IMR-90 (cell line): ENCODE measurements at regions not wholly inside any gene's neighbourhood (a gene's known extent, or its start where the extent isn't known, plus 50 kb on each side); places are given as distances from the start of the nearest gene placed in this dataset.

Experiments used
- ATAC-seq: fragments of 200-7000 bp; cut with Tn5 transposase; 2 replicates; pipeline ENCODE4 v1.9.1; 2020; ENCODE audit warnings: low read depth, mild to moderate bottlenecking, moderate library complexity
- BruUV-seq: library from RNA; stranded (reverse); fragments of 400-500 nt; replicated peaks from 2 replicates; lab custom pipeline; 2021; lab: Mats Ljungman, UMichigan
- CTCF ChIA-PET: fragments of 300-600 bp; formaldehyde crosslinking; extraction: SDS; loops from one replicate; lab custom pipeline; 2021; ENCODE audit warnings: antibody characterized with exemption; lab: Yijun Ruan, JAX
- POLR2A ChIA-PET: fragments of 300-600 bp; sonication (Branson Sonifier 250); formaldehyde crosslinking; loops from one replicate; lab custom pipeline; 2022; ENCODE audit warnings: antibody characterized with exemption; ENCODE audit not compliant: unreplicated experiment; lab: Charles Lee
- DNase-seq: peaks from one replicate; pipeline ENCODE4 v3.0.0; 2013
- H2AFZ ChIP-seq: replicated peaks from 2 replicates; pipeline ENCODE3; 2013; ENCODE audit warnings: low read length, mild to moderate bottlenecking; ENCODE audit not compliant: poor library complexity
- H2AK5ac ChIP-seq: 2 replicates; pipeline ENCODE4 v1.6.1; 2013; ENCODE audit warnings: low read depth, low read length, inconsistent platforms
- H2AK9ac ChIP-seq: replicated peaks from 2 replicates; pipeline ENCODE3; 2013; ENCODE audit warnings: mild to moderate bottlenecking, low read depth, low read length, moderate library complexity; ENCODE audit not compliant: poor library complexity
- H2BK120ac ChIP-seq: 2 replicates; pipeline ENCODE4 v1.6.1; 2013; ENCODE audit warnings: low read depth, low read length, inconsistent platforms
- H2BK15ac ChIP-seq: 3 replicates; pipeline ENCODE4 v1.6.1; 2013; ENCODE audit warnings: low read depth, low read length, inconsistent platforms
- H2BK20ac ChIP-seq: 2 replicates; pipeline ENCODE4 v1.6.1; 2013; ENCODE audit warnings: low read depth, mild to moderate bottlenecking, inconsistent platforms, low read length, moderate library complexity
- H2BK5ac ChIP-seq: 2 replicates; pipeline ENCODE4 v1.6.1; 2013; ENCODE audit warnings: mild to moderate bottlenecking, low read depth, low read length, inconsistent platforms; ENCODE audit not compliant: poor library complexity, severe bottlenecking
- H3K14ac ChIP-seq: replicated peaks from 2 replicates; pipeline ENCODE4 v1.6.1; 2013; ENCODE audit warnings: low read depth, low read length, inconsistent platforms
- H3K18ac ChIP-seq: 2 replicates; pipeline ENCODE4 v1.6.1; 2013; ENCODE audit warnings: low read depth, low read length, control low read depth
- H3K23ac ChIP-seq: 2 replicates; pipeline ENCODE4 v1.6.1; 2013; ENCODE audit warnings: low read depth, low read length, inconsistent platforms
- H3K27ac ChIP-seq: 2 replicates; pipeline ENCODE4 v1.5.1; 2013; ENCODE audit warnings: mild to moderate bottlenecking, control low read depth, low read length; ENCODE audit not compliant: insufficient read depth
- H3K27me3 ChIP-seq: 2 replicates; pipeline ENCODE4 v1.6.1; 2013; ENCODE audit warnings: low read length; ENCODE audit not compliant: control insufficient read depth, insufficient read depth
- H3K36me3 ChIP-seq: 2 replicates; pipeline ENCODE4 v1.6.1; 2013; ENCODE audit warnings: low read length, mixed read lengths; ENCODE audit not compliant: control insufficient read depth, insufficient read depth
- H3K4ac ChIP-seq: 2 replicates; pipeline ENCODE4 v1.6.1; 2013; ENCODE audit warnings: low read depth, low read length, inconsistent platforms
- H3K4me1 ChIP-seq: 2 replicates; pipeline ENCODE4 v1.6.1; 2013; ENCODE audit warnings: low read length, mixed read lengths; ENCODE audit not compliant: control insufficient read depth, insufficient read depth
- H3K4me2 ChIP-seq: 2 replicates; pipeline ENCODE4 v1.6.1; 2013; ENCODE audit warnings: low read depth, mild to moderate bottlenecking, control low read depth, low read length, moderate library complexity
- H3K4me3 ChIP-seq: 2 replicates; pipeline ENCODE4 v1.5.1; 2013; ENCODE audit warnings: low read depth, mild to moderate bottlenecking, control low read depth, low read length, moderate library complexity; ENCODE audit not compliant: insufficient read depth
- H3K56ac ChIP-seq: 2 replicates; pipeline ENCODE4 v1.6.1; 2013; ENCODE audit warnings: low read length, inconsistent platforms; ENCODE audit not compliant: insufficient read depth; ENCODE audit errors: extremely low read depth
- H3K79me1 ChIP-seq, 2 experiments: 2 replicates each; pipeline ENCODE4 v1.6.1; 2013; ENCODE audit warnings: low read length in 2 of 2, inconsistent platforms in 1 of 2, low read depth in 1 of 2
- H3K9ac ChIP-seq: 2 replicates; pipeline ENCODE4 v1.6.1; 2013; ENCODE audit warnings: low read depth, low read length, control low read depth
- H3K9me1 ChIP-seq: 2 replicates; pipeline ENCODE4 v1.6.1; 2013; ENCODE audit warnings: low read length, inconsistent platforms; ENCODE audit not compliant: insufficient read depth
- H3K9me3 ChIP-seq: 2 replicates; pipeline ENCODE4 v1.6.1; 2013; ENCODE audit warnings: low read length; ENCODE audit not compliant: control insufficient read depth, insufficient read depth
- H4K20me1 ChIP-seq: 2 replicates; pipeline ENCODE4 v1.6.1; 2013; ENCODE audit warnings: low read length, inconsistent platforms; ENCODE audit not compliant: insufficient read depth
- H4K5ac ChIP-seq: 2 replicates; pipeline ENCODE4 v1.6.1; 2013; ENCODE audit warnings: mild to moderate bottlenecking, low read depth, low read length, control low read depth
- H4K8ac ChIP-seq, 2 experiments: 2 replicates each; pipeline ENCODE4 v1.6.1; 2013; ENCODE audit warnings: low read depth in 2 of 2, low read length in 2 of 2, control low read depth in 1 of 2, inconsistent platforms in 1 of 2
- H4K91ac ChIP-seq: 2 replicates; pipeline ENCODE4 v1.6.1; 2013; ENCODE audit warnings: low read depth, low read length, inconsistent platforms; ENCODE audit not compliant: insufficient read depth
- BHLHE40 ChIP-seq: fragments of 150-350 bp; IDR thresholded peaks from 2 replicates; pipeline ENCODE4 v1.6.1; 2016; ENCODE audit warnings: mild to moderate bottlenecking, low read depth, low read length
- CEBPB ChIP-seq: IDR thresholded peaks from 2 replicates; pipeline ENCODE4 v1.6.1; 2012; ENCODE audit warnings: low read depth, low read length, improper control_type of control experiment
- CHD1 ChIP-seq: IDR thresholded peaks from 2 replicates; pipeline ENCODE4 v1.6.1; 2012; ENCODE audit warnings: low read depth, low read length, improper control_type of control experiment
- MAFK ChIP-seq: IDR thresholded peaks from 2 replicates; pipeline ENCODE4 v1.6.1; 2012; ENCODE audit warnings: low read depth, low read length, improper control_type of control experiment
- MAZ ChIP-seq: IDR thresholded peaks from 2 replicates; pipeline ENCODE4 v1.6.1; 2012; ENCODE audit warnings: low read depth, mild to moderate bottlenecking, low read length, improper control_type of control experiment, moderate library complexity, borderline replicate concordance
- MXI1 ChIP-seq: IDR thresholded peaks from 2 replicates; pipeline ENCODE4 v1.6.1; 2012; ENCODE audit warnings: low read depth, mild to moderate bottlenecking, low read length, moderate library complexity, borderline replicate concordance
- NFE2L2 ChIP-seq: fragments of 150-350 bp; IDR thresholded peaks from 2 replicates; pipeline ENCODE4 v1.6.1; 2016; ENCODE audit warnings: low read depth, mild to moderate bottlenecking, low read length
- POLR2A ChIP-seq: IDR thresholded peaks from 2 replicates; pipeline ENCODE4 v1.6.1; 2012; ENCODE audit warnings: mild to moderate bottlenecking, low read depth, low read length
- RAD21 ChIP-seq: IDR thresholded peaks from 2 replicates; pipeline ENCODE4 v1.6.1; 2012; ENCODE audit warnings: low read length, improper control_type of control experiment
- RCOR1 ChIP-seq: IDR thresholded peaks from 2 replicates; pipeline ENCODE4 v1.6.1; 2012; ENCODE audit warnings: mild to moderate bottlenecking, low read length, improper control_type of control experiment; ENCODE audit not compliant: insufficient replicate concordance
- RFX5 ChIP-seq: IDR thresholded peaks from 2 replicates; pipeline ENCODE4 v1.8.0; 2012; ENCODE audit warnings: low read depth, mild to moderate bottlenecking, low read length, moderate library complexity
- SMC3 ChIP-seq: fragments of 150-350 bp; IDR thresholded peaks from 2 replicates; pipeline ENCODE4 v1.6.1; 2016; ENCODE audit warnings: low read depth, mild to moderate bottlenecking, antibody characterized with exemption, low read length, moderate library complexity
- WGBS, 2 experiments: methylation state at CpG; one replicate each; pipeline versions ENCODE4 v1.1.5 to v1.1.7; 2013; ENCODE audit warnings: missing lambda C conversion rate in 2 of 2; ENCODE audit not compliant: insufficient read length in 1 of 2; ENCODE audit errors: extremely low coverage in 2 of 2; 5-methylcytosine and 5-hydroxymethylcytosine counted together
- dilution Hi-C: fragments of 300-500 bp; cut with HindIII; formaldehyde crosslinking; loops from one replicate; pipeline ENCODE4 v1.14.3; 2018; ENCODE audit warnings: low sequenced_read_pairs; ENCODE audit not compliant: unreplicated experiment
- in situ Hi-C: fragments of 300-500 bp; cut with MboI; formaldehyde crosslinking; loops from 3 replicates; pipeline ENCODE4 v1.14.3; 2019; ENCODE audit warnings: low sequenced_read_pairs, inconsistent platforms, mixed read lengths
- intact Hi-C: fragments of 100-400 bp; cut with micrococcal nuclease; formaldehyde crosslinking; loops from 2 replicates; pipeline ENCODE4 v1.10.0; 2022
- TF ChIP-seq, protein P1 (sequence below): conservative IDR thresholded peaks from 2 replicates; pipeline ENCODE4 v1.5.1; 2012; ENCODE audit warnings: mild to moderate bottlenecking, low read depth, low read length, improper control_type of control experiment
- TF ChIP-seq, protein P2 (sequence below): fragments of 150-350 bp; IDR thresholded peaks from 2 replicates; pipeline ENCODE4 v1.6.1; 2016; ENCODE audit warnings: low read depth, mild to moderate bottlenecking, low read length, moderate library complexity, borderline replicate concordance
- TF ChIP-seq, protein P3 (sequence below): fragments of 150-350 bp; IDR thresholded peaks from 2 replicates; pipeline ENCODE4 v1.6.1; 2017; ENCODE audit warnings: mild to moderate bottlenecking, antibody characterized with exemption, low read length, low read depth

GRCh38 chr1:245023222-245023621, 131.6 kb upstream of the KIF26B start:
- no peak overlapping the region for H3K4me2 ChIP-seq
- no peak overlapping the region for H3K14ac ChIP-seq
- WGBS, 2 experiments: no CpG with 5 or more reads among the region's 2 CpGs
- CTCF ChIA-PET: no interaction called here
- intact Hi-C loops (no loop called here), in situ Hi-C loops (no loop called here), dilution Hi-C loops (no loop called here)
- POLR2A ChIA-PET: no interaction called here
- H4K20me1 ChIP-seq: no peaks in the 10 kb centered on the region
- no peaks in the 10 kb centered on the region for H3K79me1 ChIP-seq
- no peak overlapping the region for H3K9ac ChIP-seq
- no peak overlapping the region for H3K4me3 ChIP-seq
- H4K5ac ChIP-seq: no peak overlapping the region
- 0 out of 2 replicates have a peak, but pooled peaks cover 3% of the 10 kb centered on the region for H3K9me1 ChIP-seq
- ATAC-seq (no peak), DNase-seq (no peak)
- H2BK120ac ChIP-seq: no peak overlapping the region
- H3K18ac ChIP-seq: no peak overlapping the region
- H3K36me3 ChIP-seq: no peaks in the 10 kb centered on the region
- H2BK15ac ChIP-seq: no peak overlapping the region
- no peaks in the 10 kb centered on the region for H3K9me3 ChIP-seq
- no peak overlapping the region for H2AK5ac ChIP-seq
- H2BK5ac ChIP-seq: no peak overlapping the region
- H3K27me3 ChIP-seq: no peaks in the 10 kb centered on the region
- no peak overlapping the region for H4K8ac ChIP-seq
- no peak overlapping the region for H3K56ac ChIP-seq
- H4K91ac ChIP-seq: no peak overlapping the region
- no peak overlapping the region for H2AFZ ChIP-seq
- no TSS peak for BruUV-seq
- no peaks in the 10 kb centered on the region for H3K4me1 ChIP-seq
- no peak overlapping the region for H3K27ac ChIP-seq
- H3K23ac ChIP-seq: no peak overlapping the region
- H3K4ac ChIP-seq: no peak overlapping the region
- TF ChIP-seq CHD1 (no peak), MXI1 (no peak), BHLHE40 (no peak), NFE2L2 (no peak), CEBPB (no peak), RAD21 (no peak), RFX5 (no peak), MAZ (no peak), MAFK (no peak), RCOR1 (no peak), SMC3 (no peak), POLR2A (no peak)
- TF ChIP-seq, protein P1, sequence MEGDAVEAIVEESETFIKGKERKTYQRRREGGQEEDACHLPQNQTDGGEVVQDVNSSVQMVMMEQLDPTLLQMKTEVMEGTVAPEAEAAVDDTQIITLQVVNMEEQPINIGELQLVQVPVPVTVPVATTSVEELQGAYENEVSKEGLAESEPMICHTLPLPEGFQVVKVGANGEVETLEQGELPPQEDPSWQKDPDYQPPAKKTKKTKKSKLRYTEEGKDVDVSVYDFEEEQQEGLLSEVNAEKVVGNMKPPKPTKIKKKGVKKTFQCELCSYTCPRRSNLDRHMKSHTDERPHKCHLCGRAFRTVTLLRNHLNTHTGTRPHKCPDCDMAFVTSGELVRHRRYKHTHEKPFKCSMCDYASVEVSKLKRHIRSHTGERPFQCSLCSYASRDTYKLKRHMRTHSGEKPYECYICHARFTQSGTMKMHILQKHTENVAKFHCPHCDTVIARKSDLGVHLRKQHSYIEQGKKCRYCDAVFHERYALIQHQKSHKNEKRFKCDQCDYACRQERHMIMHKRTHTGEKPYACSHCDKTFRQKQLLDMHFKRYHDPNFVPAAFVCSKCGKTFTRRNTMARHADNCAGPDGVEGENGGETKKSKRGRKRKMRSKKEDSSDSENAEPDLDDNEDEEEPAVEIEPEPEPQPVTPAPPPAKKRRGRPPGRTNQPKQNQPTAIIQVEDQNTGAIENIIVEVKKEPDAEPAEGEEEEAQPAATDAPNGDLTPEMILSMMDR: no peak
- TF ChIP-seq, protein P2, sequence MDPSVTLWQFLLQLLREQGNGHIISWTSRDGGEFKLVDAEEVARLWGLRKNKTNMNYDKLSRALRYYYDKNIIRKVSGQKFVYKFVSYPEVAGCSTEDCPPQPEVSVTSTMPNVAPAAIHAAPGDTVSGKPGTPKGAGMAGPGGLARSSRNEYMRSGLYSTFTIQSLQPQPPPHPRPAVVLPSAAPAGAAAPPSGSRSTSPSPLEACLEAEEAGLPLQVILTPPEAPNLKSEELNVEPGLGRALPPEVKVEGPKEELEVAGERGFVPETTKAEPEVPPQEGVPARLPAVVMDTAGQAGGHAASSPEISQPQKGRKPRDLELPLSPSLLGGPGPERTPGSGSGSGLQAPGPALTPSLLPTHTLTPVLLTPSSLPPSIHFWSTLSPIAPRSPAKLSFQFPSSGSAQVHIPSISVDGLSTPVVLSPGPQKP: no peak
- TF ChIP-seq, protein P3, sequence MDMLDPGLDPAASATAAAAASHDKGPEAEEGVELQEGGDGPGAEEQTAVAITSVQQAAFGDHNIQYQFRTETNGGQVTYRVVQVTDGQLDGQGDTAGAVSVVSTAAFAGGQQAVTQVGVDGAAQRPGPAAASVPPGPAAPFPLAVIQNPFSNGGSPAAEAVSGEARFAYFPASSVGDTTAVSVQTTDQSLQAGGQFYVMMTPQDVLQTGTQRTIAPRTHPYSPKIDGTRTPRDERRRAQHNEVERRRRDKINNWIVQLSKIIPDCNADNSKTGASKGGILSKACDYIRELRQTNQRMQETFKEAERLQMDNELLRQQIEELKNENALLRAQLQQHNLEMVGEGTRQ: no peak
- H2BK20ac ChIP-seq: no peak overlapping the region
- no peak overlapping the region for H2AK9ac ChIP-seq
